ENCODE measurements at regions not wholly inside any gene's neighbourhood (a gene's known extent, or its start where the extent isn't known, plus 50 kb on each side); places are given as distances from the start of the nearest gene placed in this dataset.
A peak's percentile ranks its signal among the peaks of the same experiment; 100 is the strongest.
"Not testable (repeated sequence)": the region's sequence is repeated elsewhere in the genome, so short reads cannot be mapped to it uniquely, and the experiment has no call there.

GRCh38 chr9:22980429-22980828 lies 533.8 kb downstream of the DMRTA1 start:
- not testable (repeated sequence) for FAIRE-seq; DNase-seq (ENCODE audit: low spot score)

GRCh38 chr9:22986556-22986955 lies 539.9 kb downstream of the DMRTA1 start:
- DNase-seq (ENCODE audit: low spot score) (no peak), FAIRE-seq (no peak)

- FAIRE-seq: no peak
- no peak for DNase-seq (ENCODE audit: low spot score)
These were observed 543.7 kb downstream of the DMRTA1 start for GRCh38 chr9:22990349-22990748.

DNA sequence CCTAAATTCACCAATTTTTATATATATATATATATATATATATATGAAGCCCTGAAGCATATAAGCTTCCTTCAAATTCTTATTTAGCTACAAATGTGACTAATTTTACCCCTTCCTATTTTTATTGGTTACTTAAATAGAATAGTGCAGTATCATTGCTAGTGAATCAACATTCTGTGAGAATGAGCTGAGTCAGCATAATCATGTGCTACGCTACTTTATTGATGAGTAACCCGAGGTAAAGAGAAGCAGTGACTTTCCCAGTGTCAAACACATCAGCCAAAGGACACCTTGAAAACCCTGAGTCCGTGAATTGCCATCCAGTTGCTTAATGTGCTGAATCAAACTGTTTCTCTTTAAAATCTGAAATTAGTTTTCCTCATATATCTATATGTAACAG lies 546.2 kb downstream of the DMRTA1 start:
- FAIRE-seq (no peak), DNase-seq (ENCODE audit: low spot score) (no peak)

DNA sequence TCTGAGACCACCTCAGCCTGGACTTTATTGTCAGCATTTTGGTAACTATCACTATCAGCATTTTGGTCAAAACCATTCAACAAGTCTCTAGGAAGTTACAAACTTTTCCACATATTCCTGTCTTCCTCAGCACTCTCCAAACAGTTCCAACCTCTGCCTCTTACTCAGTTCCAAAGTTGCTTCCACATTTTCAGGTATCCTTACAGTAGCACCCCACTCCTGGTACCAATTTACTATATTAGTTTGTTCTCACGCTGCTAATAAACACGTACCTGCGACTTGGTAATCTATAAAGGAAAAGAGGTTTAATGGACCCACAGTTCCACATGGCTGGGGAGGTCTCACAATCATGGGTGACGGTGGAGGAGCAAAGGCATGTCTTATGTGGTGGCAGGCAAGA lies 551.3 kb downstream of the DMRTA1 start:
- FAIRE-seq (no peak), DNase-seq (ENCODE audit: low spot score) (no peak)

DNA sequence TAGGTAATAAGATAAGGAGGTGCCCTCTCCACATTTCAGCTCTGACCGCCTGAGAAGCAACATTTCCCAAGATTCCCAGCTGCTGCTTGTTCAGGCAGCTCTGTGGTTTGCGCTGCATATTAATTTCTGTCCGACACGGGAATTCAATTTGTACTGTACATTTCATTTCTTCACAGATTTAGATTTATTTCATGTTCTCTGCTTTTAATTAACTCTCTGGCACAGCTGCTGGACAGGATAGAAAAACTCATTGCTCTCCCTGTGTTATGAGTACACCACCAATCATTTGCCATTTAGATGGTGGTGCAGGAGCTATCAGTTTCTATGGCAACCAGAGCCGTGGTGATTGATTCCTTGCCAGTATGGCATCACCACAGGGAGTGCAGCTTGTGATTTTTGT lies 558.5 kb downstream of the DMRTA1 start:
- FAIRE-seq: no peak
- DNase-seq (ENCODE audit: low spot score): no peak

- DNase-seq (ENCODE audit: low spot score) (no peak), FAIRE-seq (no peak)
These were observed 559.5 kb downstream of the DMRTA1 start for GRCh38 chr9:23006127-23006526.

- no peak for DNase-seq (ENCODE audit: low spot score)
- FAIRE-seq: no peak
These were observed 565.0 kb downstream of the DMRTA1 start for GRCh38 chr9:23011669-23012068.

DNA sequence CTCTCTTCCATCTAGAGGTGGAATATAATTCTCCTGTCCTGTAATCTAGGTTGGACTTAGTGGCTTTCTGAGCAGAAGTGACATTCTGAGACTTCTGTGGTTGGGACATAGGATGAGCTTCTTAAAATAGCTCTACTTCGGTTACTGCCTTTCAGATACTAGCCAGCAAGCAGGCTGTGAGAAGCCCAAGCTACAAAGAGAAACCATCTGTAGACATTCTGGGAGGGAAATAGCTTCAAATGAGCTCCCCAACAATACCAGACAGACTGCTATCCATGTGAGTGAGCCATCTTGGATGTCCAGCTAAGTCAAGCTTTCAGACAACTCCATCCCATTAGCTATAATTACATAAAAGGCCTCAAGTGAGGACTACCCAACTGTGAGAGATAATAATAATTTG lies 568.9 kb downstream of the DMRTA1 start:
- DNase-seq (ENCODE audit: low spot score) (no peak), FAIRE-seq (no peak)

DNA sequence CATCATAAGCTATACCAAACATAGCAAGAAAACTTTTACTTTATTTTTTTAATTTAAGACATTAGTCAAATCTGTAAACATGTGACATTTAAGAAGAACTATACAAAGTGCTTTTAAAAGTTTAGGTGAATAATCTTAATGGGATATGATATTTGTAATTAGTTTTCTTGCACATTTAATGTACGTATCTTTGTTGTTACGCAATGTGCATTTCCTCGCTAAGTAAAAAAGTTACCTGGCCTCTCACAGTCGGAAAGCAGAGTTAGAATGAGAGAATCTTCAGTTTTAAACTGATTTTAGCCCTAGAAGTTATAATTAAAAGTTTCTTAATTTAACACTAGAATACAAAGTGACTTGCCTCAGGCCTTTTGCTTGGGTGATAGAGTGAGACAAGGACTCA lies 589.8 kb downstream of the DMRTA1 start:
- FAIRE-seq (no peak), DNase-seq (ENCODE audit: low spot score) (no peak)

DNA sequence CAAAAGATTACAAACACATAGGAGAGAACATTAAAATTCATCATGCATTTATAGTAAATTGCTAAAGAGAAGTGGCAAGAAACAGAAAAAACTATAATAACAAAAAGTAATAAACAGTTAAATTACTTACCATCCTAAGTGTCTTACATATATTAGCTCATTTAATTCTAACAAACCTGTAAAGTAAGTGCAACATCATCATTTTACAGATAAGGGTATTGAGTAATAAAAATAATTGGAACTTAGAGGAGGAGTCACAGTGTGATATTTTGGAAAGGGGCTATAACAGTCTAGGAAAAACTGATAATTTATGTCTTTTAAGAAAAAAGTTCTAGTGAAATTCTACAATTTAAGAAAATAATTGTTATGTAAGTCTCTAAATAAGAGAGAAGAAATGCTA lies 592.8 kb downstream of the DMRTA1 start:
- FAIRE-seq (no peak), DNase-seq (ENCODE audit: low spot score) (no peak)

- FAIRE-seq (no peak), DNase-seq (ENCODE audit: low spot score) (no peak)
These were observed 594.8 kb downstream of the DMRTA1 start for GRCh38 chr9:23041466-23041865.

DNA sequence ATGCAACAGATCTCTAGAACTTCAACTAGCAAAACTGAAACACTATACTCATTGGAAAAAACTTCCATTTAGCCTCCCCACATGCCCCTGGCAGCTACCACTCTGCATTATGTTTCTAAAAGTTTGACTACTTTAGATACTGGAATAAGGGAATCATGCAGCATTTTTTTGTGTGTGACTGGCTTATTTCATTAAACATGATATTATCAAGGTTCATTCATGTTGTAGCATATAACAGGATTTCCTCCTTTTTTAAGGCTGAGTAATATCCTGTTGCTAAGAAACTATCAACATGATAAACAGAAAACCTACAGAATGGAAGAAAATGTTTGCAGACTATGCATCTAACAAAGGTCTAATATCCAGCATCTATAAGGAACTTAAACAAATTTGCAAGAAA lies 597.9 kb downstream of the DMRTA1 start:
- FAIRE-seq: no peak
- DNase-seq (ENCODE audit: low spot score): no peak

DNA sequence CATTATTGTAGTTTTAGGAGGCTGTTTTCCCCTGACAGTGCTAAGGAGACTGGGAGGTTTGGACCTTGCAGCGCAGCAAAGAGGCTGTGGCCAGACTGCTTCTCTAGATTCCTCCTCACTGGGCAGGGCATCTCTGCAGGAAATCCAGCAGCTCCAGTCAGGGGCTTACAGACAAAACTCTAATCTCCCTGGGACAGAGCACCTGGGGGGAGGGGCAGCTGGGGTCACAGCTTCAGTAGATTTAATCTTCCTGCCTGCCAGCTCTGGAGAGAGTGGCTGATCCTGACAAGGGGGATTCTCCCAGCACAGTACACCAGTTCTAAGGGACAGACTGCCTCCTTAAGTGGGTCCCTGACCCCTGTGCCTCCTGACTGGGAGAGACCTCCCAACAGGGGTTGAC lies 599.4 kb downstream of the DMRTA1 start:
- not testable (repeated sequence) for FAIRE-seq; DNase-seq (ENCODE audit: low spot score)

DNA sequence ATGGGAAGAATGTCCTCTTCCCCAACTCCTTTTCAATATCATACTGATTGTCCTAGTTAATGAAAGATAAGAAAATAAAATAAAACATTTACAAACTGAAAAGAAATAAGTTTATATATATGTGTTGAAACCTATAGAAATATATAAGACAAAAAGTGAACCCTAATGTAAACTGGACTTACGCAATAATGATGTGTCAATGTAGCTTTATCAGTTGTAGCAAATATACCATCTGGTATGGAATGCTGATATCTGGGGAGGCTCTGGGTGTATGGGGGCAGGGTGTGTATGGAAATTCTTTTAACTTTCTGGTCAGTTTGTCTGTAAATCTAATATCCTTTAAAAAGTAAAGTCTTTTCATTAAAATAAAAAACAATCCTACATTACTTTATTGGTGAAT lies 603.9 kb downstream of the DMRTA1 start:
- DNase-seq (ENCODE audit: low spot score) (no peak), FAIRE-seq (no peak)

DNA sequence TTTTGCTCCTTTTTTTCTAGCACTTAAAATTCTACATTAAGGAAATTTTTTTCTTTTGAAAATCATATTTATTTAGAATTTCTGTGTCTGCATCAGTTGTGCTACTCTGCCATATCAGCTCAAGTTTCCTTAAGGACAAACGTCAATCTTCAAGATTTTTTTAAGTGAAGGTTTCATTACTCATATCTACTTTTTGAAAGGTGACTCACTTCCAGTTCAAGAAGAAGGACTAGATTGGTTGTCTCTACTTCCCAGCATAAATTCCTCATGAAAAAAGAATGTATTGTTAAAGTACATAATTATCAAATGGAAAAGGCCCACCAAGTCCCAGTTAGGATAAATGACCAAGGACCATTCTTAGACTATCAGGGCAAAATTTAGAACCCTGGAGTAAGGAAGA lies 626.5 kb downstream of the DMRTA1 start:
- FAIRE-seq: no peak
- DNase-seq (ENCODE audit: low spot score): peak; percentile 2

GRCh38 chr9:23079798-23080197 lies 633.2 kb downstream of the DMRTA1 start:
- DNase-seq (ENCODE audit: low spot score): no peak
- no peak for FAIRE-seq

DNA sequence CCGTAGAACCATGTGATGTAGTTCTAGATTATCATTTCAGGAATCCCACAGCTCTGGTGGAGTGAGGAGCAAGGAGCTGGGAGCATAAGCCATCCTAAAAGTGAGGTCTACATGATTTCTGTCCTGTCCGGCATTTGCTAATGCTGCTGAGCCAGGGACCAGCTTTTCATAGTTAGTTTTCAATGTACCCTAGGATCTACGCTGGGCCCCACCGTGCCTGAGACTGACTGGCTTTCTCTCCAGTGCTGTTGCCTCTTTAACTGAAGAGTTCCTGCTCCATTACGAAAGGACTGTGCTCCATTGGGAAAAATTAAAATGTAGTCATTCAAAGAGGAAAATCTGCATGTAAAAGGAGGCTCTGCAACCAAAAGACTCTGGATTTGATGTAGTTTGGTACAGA lies 634.8 kb downstream of the DMRTA1 start:
- DNase-seq (ENCODE audit: low spot score): no peak
- FAIRE-seq: no peak

DNA sequence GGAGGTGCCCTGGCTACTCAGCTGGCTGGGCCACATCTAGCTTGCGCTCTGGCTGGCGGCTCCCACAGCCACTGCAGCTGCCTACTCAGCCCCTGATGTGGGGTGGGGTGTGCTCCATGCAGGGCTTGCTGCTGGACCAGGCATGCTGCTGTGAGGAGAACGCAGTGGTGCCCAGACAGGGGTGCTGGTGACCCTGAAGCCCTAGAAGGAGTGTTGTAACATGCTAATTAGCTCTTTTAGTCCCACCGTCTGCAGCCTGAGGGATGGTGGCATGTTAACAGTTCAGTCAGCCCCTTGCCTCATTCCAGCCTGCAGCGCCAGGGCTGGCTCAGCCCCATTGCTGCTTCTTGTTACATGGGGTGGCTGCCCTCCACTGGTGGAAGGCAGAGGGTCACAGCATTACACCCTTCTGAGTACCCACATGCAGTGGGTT lies 642.3 kb downstream of the DMRTA1 start:
- DNase-seq (ENCODE audit: low spot score): peak; percentile 1
- FAIRE-seq: no peak

- DNase-seq (ENCODE audit: low spot score) (peak; percentile 54), FAIRE-seq (no peak)
These were observed 671.0 kb downstream of the DMRTA1 start for GRCh38 chr9:23117616-23118015.

DNA sequence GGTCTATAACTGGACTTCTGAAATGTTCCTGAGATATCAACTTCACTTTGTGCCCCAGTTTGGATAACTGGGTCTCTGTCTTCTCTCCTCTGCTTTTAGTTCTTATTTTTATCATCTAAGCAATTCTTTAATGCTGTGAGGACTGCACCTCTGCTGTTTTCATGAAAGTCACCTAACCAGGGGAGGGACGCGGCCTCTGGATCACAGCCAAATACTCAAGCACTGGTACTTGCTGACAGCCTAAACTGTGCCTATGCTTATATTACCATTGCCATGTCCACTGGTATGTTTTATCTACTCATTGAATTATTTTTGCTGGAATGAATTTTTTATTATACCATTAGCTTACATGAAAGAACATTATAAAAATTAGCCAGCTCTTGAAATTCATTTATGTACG lies 674.0 kb downstream of the DMRTA1 start:
- no peak for FAIRE-seq
- no peak for DNase-seq (ENCODE audit: low spot score)

GRCh38 chr9:23123048-23123632 lies 676.5 kb downstream of the DMRTA1 start:
- FAIRE-seq: no peak
- peak; percentile 9 for DNase-seq (ENCODE audit: low spot score)

GRCh38 chr9:23145467-23145866 lies 680.6 kb downstream of the ELAVL2 start:
- no peak for DNase-seq (ENCODE audit: low spot score)
- FAIRE-seq: no peak

DNA sequence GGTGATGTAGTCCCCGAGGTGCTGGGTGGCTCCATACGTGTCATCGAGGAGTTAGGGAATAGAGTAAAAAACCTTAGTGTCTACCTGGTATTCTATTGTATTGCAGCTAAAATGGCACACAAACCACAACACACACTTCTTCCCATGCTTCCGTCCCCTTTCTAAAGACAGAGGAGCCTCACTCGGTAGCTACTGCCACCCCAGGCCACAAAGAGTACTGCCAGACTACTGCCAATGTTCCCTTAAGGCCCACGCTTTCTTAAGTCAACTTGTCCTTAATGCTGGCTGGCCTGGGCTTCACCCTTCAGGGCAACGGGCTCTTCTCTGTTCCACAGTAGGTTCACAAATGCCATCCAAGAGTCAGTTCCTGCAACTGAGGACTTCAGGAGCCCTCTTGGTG lies 673.0 kb downstream of the ELAVL2 start:
- DNase-seq (ENCODE audit: low spot score) (no peak), FAIRE-seq (no peak)

Data from urothelium cell line (cell line).